H54 (cell line): ENCODE measurements at regions not wholly inside any gene's neighbourhood (a gene's known extent, or its start where the extent isn't known, plus 50 kb on each side); places are given as distances from the start of the nearest gene placed in this dataset.

Experiments
- DNase-seq: peaks from one replicate; pipeline ENCODE4 v3.0.0; 2011; ENCODE audit warnings: low spot score, mixed read lengths; ENCODE audit not compliant: insufficient read length
- FAIRE-seq: peaks from 3 replicates; lab custom pipeline; 2011; peaks lifted over from hg19 to GRCh38; lab: Jason Lieb, UNC
- POLR2A ChIP-seq: IDR thresholded peaks from 2 replicates; pipeline ENCODE4 v1.6.1; 2011; ENCODE audit warnings: low read depth, mild to moderate bottlenecking, low read length

DNA sequence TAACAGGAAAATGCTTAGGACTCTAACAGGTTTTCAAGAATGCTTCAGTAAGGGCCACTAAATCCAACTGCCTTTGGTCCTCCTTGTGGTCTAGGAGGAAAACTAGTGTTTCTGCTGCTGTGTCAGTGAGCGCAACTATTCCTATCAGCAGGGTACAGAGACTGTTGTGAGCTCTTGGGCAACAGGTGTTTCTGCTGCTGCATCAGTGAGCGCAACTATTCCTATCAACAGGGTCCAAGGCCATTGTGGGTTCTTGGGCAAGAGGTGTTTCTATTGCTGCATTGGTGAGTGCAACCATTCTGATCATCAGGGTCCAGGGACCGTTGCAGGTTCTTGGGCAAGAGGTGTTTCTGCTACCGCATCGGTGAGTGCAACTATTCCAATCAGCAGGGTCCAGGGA lies 256.3 kb downstream of the CDH10 start:
- TF ChIP-seq POLR2A, result no peak
- no peak for DNase-seq
- no peak for FAIRE-seq

DNA sequence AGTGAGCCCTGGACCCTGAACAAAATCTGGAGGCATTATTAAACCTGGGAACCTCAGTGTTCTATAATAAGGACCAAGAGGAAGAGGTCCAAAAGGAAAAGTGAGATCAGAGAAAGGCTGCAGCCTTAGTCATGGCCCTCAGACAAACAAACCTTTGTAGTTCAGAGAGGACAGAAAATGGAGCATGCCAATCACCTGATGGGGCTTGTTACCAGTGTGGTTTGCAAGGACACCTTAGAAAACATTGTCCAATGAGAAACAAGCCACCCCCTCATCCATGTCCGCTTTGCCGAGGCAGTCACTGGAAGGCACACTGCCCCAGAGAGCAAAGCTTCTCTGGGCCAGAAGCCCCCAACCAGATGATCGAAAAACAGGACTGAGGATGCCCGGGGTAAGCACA lies 254.8 kb downstream of the CDH10 start:
- no peak for FAIRE-seq

DNA sequence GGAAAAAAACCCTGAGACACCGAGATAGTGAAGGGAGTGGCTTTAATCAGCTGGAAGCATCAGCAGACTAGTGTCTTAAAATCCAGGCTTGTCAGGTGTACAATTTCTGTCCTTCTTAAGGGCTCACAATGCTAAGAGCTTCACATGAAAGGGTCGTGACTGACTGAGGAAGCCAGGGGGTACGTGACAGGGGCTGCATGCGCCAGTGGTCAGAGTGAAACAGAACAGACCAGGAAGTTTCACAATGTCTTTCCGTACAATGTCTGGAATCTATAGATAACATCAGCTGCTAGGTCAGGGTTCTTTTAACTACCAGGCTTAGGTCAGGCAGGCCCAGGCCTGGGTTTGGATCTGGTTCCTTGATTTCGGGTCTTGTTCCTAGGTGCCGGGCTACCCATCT lies 253.0 kb downstream of the CDH10 start:
- TF ChIP-seq POLR2A, result no peak
- FAIRE-seq, result no peak
- no peak for DNase-seq

More for the DNA sequence above, 254.8 kb downstream of the CDH10 start:
- DNase-seq, result no peak
- no peak for TF ChIP-seq POLR2A

DNA sequence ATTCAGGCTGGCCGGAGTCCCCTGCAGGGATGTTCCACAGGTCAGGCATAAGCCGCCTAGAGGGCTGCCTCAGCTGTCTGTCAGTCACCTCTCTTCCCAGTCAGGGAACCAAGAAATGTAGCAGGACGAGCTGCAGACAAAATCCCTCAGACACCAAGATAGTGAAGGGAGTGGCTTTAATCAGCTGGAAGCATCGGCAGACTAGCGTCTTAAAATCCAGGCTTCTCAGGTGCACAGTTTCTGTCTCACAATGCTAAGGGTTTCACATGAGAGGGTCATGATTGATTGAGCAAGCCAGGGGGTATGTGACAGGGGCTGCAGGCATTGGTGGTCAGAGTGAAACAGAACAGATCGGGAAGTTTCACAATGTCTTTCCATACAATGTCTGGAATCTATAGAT lies 247.2 kb downstream of the CDH10 start:
- TF ChIP-seq POLR2A, result no peak
- FAIRE-seq, result no peak
- DNase-seq, result no peak

DNA sequence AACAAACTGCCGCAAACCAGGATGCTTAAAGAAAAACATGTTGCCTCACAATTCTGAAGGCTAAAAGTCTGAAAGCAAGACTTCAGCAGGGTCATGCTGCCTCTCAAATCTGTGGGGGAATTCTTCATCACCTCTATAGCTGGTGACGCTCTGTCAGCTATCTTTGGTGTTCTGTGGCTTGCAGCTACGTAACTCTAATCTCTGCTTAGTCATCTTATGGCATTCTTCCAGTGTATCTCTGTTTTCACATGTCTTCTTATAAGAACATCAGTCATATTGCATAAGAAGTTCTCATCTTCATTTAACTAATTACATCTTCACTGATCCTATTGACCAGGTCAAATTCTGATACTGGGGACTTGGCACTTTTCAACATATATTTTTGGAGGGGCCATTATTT lies 243.0 kb downstream of the CDH10 start:
- TF ChIP-seq POLR2A, result no peak
- peak; percentile 90 for FAIRE-seq
- no peak for DNase-seq

DNA sequence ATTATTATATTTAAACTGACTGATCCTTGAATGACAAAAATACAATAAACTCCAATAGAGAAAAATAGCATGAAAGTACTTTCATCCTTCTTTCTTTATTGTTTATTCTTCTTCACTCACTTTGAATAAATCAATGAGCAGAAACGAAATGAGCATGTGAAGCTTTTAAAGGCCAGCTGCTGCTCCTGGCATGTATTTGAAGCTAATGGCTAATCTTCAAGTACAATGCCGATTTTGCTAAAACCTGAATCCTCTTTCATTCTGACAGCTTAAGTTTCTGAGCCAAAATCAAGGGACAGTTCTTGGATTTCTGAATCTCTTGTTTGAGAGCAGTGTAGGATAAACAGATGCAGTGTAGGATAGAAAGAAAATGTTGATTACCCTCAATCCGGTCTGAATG lies 237.3 kb downstream of the CDH10 start:
- no peak for FAIRE-seq
- no peak for TF ChIP-seq POLR2A
- DNase-seq, result no peak

DNA sequence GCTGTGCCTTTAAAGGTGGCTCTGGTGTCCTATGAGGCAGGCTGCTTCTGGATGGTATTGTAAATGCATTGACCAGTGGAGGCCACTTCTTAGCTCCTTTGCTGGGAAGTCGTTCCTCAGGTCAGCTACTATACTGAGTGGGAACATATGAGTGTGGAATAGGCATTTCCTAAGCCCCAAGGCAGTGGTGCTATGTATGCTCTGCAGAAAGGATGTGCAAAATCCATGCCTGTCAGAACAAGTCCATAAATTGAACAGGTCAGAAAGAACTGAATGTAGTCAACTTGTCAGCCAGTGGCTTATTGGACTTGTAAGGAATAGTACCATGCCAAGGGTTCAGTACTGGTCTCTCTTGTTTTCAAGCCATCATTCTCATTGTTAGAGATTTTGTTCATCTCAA lies 216.4 kb downstream of the CDH10 start:
- no peak for TF ChIP-seq POLR2A
- DNase-seq (no peak), FAIRE-seq (peak; percentile 23)

DNA sequence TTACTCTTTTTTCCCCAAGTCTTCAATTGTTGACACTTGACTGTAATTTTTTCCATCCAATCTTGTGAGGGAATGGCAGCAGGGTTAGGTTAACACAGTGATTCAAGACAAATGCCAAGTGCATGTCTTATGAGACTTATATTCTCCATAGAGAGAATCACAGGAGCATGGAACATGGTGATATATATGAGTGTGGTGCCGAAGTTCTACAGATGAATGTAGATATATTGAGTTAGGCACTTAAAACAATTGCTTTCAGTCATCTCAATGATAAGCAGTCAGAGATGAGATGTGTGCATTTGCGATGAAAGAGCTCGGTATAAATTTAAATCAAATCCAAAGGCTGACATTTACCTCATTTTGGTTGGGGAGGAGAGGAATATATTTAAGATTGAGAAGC lies 211.2 kb downstream of the CDH10 start:
- FAIRE-seq, result peak; percentile 30
- no peak for DNase-seq
- no peak for TF ChIP-seq POLR2A
